ENCODE measurements at regions not wholly inside any gene's neighbourhood (a gene's known extent, or its start where the extent isn't known, plus 50 kb on each side); places are given as distances from the start of the nearest gene placed in this dataset.

- no peak for TF ChIP-seq CTCF (conservative IDR thresholded peaks at IDR 0.05 in 1 of 2, IDR thresholded peaks at IDR 0.05 in 1 of 2; ENCODE audit: extremely low read depth in 1 of 2, insufficient read depth in 1 of 2, low read depth in 1 of 2, low read length in 2 of 2)
- no peak for TF ChIP-seq EZH2 (IDR thresholded peaks at IDR 0.05; ENCODE audit: borderline replicate concordance, low read length)
Observed at GRCh38 chr14:18656627-18657026, 55.7 kb downstream of the OR11H12 start.
